Kidney (tissue), 13 donors: ENCODE measurements at regions not wholly inside any gene's neighbourhood (a gene's known extent, or its start where the extent isn't known, plus 50 kb on each side); places are given as distances from the start of the nearest gene placed in this dataset.
"Not testable (repeated sequence)": the region's sequence is repeated elsewhere in the genome, so short reads cannot be mapped to it uniquely, and the experiment has no call there.

Experiments
- DNase-seq, 5 donors: peaks; one replicate each; pipeline ENCODE4 v3.0.0-alpha.2; 2013 to 2020
- FAIRE-seq: peaks from 2 replicates; lab custom pipeline; 2012; peaks lifted over from hg19 to GRCh38; lab: Jason Lieb, UNC
- H3K27ac ChIP-seq, 2 donors: one replicate each; pipeline ENCODE4 v1.7.0; 2013; ENCODE audit warnings: low read depth in 2 of 2, low read length in 2 of 2, inconsistent platforms in 1 of 2
- H3K27me3 ChIP-seq: one replicate; pipeline ENCODE4 v1.7.1; 2013; ENCODE audit warnings: low read length, inconsistent platforms; ENCODE audit not compliant: control insufficient read depth, insufficient read depth
- H3K36me3 ChIP-seq, 3 donors: one replicate each; pipeline versions ENCODE4 v1.7.0 to v1.7.1; 2013; ENCODE audit warnings: low read length in 3 of 3, control low read depth in 1 of 3, inconsistent platforms in 1 of 3; ENCODE audit not compliant: insufficient read depth in 3 of 3, control insufficient read depth in 2 of 3
- H3K4me1 ChIP-seq, 3 donors: one replicate each; pipeline versions ENCODE4 v1.7.0 to v1.7.1; 2013; ENCODE audit warnings: low read length in 3 of 3, inconsistent platforms in 1 of 3, low read depth in 1 of 3; ENCODE audit not compliant: control insufficient read depth in 2 of 3, insufficient read depth in 2 of 3
- H3K4me3 ChIP-seq, 3 donors: one replicate each; pipeline versions ENCODE4 v1.7.0 to v1.8.1; 2013; ENCODE audit warnings: low read length in 3 of 3, control low read depth in 1 of 3, inconsistent platforms in 1 of 3
- H3K9ac ChIP-seq, 3 donors: one replicate each; pipeline versions ENCODE4 v1.7.0 to v1.7.1; 2013; ENCODE audit warnings: low read length in 3 of 3, control low read depth in 1 of 3, inconsistent platforms in 1 of 3
- H3K9me3 ChIP-seq, 3 donors: one replicate each; pipeline versions ENCODE4 v1.7.0 to v1.7.1; 2013; ENCODE audit warnings: low read length in 3 of 3, control low read depth in 1 of 3, inconsistent platforms in 1 of 3; ENCODE audit not compliant: control insufficient read depth in 2 of 3, insufficient read depth in 1 of 3
- intact Hi-C: fragments of 100-400 bp; cut with DNase I; formaldehyde crosslinking; loops from one replicate; pipeline ENCODE4 v1.11.1; 2022
- TF ChIP-seq, protein P1 (sequence below): IDR thresholded peaks from 3 replicates; pipeline ENCODE4 v1.5.1; 2012; ENCODE audit warnings: mild to moderate bottlenecking, moderate library complexity, borderline replicate concordance; ENCODE audit not compliant: insufficient read depth; ENCODE audit errors: extremely low read depth
- donor health status: control.
- donor health status: control.
- donor health status: control.
- donor health status: control.
- donor health status: control.
- donor health status: DM: yes; HTN: yes; CAD: no.
- donor health status: Normal renal cell carcinoma (clear cell type).

DNA sequence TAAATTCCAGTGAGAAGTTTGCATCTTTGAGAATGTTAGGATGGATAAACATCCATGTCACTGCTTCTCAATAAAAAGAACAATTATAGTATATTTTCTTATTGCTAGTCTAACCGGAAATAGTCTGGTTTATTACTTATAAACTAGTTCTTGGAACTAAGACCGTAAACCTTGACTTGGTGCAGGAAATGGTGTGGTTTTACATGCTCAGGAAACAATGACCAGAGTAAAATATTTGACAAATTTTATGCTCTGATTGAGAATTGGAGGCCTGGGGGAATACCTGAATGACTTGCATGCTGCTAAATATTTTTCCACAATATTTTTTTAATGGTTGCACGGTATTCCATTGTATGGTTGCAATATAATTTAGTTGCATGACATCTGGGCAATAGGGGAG is 76.3 kb downstream of the XCL2 start:
- intact Hi-C loops: no loop called here
- DNase-seq (no peak), FAIRE-seq (no peak)
- Histone ChIP-seq H3K9me3 (no peaks in the 10 kb centered on the region), H3K36me3 (no peaks in the 10 kb centered on the region), H3K4me3 (no peak overlapping the region), H3K4me1 (peaks cover 5 to 19% (median 13%) of the 10 kb centered on the region in 3 donors), H3K9ac (no peak overlapping the region), H3K27ac (no peak overlapping the region), H3K27me3 (no peaks in the 10 kb centered on the region)
- TF ChIP-seq, protein P1, sequence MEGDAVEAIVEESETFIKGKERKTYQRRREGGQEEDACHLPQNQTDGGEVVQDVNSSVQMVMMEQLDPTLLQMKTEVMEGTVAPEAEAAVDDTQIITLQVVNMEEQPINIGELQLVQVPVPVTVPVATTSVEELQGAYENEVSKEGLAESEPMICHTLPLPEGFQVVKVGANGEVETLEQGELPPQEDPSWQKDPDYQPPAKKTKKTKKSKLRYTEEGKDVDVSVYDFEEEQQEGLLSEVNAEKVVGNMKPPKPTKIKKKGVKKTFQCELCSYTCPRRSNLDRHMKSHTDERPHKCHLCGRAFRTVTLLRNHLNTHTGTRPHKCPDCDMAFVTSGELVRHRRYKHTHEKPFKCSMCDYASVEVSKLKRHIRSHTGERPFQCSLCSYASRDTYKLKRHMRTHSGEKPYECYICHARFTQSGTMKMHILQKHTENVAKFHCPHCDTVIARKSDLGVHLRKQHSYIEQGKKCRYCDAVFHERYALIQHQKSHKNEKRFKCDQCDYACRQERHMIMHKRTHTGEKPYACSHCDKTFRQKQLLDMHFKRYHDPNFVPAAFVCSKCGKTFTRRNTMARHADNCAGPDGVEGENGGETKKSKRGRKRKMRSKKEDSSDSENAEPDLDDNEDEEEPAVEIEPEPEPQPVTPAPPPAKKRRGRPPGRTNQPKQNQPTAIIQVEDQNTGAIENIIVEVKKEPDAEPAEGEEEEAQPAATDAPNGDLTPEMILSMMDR: no peak

- TF ChIP-seq, protein P1: no peak
- FAIRE-seq (no peak), DNase-seq (no peak)
- Histone ChIP-seq H3K9ac (no peak overlapping the region), H3K4me1 (peaks cover 5 to 19% (median 13%) of the 10 kb centered on the region in 3 donors), H3K27ac (no peak overlapping the region), H3K36me3 (no peaks in the 10 kb centered on the region), H3K4me3 (no peak overlapping the region), H3K27me3 (no peaks in the 10 kb centered on the region), H3K9me3 (no peaks in the 10 kb centered on the region)
- intact Hi-C loops: no loop called here
Measured at GRCh38 chr1:168466714-168467131, 77.1 kb downstream of the XCL2 start.

DNA sequence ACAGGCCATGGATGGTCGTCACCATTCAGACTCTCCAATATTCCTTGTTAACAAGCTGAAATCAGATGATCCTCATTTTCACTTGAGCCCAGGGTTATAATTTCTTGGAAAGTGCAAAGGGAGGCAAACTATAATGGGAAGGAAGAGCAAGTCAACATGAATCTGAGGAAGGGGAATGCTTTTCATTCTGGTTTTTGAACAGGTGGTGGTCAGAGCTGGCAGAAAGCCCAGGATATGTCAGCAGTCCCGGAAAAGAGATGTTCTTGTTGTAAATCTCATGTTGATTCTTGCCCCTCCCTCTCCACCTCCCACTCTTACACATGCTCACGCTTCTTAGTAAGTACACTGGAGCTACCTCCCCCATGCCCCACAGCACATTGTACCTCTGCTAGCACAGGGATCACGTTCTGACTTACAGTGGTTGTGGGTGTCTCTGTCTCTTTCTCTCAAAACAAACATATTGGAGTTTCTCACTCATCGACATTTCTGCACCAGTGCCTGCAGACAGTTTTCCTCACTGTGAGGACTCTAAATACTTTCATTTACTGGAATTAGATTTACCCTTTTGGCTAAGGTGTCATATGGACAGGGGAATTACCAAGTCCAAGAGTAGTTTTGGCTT is 77.6 kb downstream of the XCL2 start:
- FAIRE-seq: no peak
- TF ChIP-seq, protein P1: no peak
- Histone ChIP-seq H3K27ac (no peak overlapping the region), H3K9me3 (peaks cover 0 to 3% (median 0%) of the 10 kb centered on the region in 3 donors), H3K9ac (no peak overlapping the region), H3K27me3 (no peaks in the 10 kb centered on the region), H3K4me1 (peaks cover 5 to 19% (median 13%) of the 10 kb centered on the region in 3 donors), H3K36me3 (no peaks in the 10 kb centered on the region), H3K4me3 (no peak overlapping the region)
- intact Hi-C loops: no loop called here
- peak in 4 of 5 donors; percentile 84 to 94 (median 92) for DNase-seq

DNA sequence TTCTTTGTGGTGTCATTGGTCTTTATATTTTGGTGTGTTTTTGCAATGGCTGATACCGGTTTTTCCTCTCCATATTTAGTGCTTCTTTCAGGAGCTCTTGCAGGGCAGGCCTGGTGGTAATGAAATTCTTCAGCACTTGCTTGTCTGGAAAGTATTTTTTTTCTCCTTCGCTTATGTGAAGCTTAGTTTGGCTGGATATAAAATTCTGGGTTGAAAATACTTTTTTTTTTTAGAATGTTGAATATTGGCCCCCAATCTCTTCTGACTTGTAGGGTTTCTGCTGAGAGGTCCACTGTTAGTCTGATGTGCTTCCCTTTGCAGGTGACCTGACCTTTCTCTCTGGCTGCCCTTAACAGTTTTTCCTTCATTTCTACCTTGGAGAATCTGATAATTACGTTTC is 82.7 kb downstream of the XCL2 start:
- H3K36me3 ChIP-seq, H3K27me3 ChIP-seq, H3K27ac ChIP-seq, H3K4me1 ChIP-seq, DNase-seq, H3K9me3 ChIP-seq, FAIRE-seq, H3K9ac ChIP-seq, H3K4me3 ChIP-seq, intact Hi-C loops: not testable (repeated sequence)

GRCh38 chr1:168457296-168457695 is 86.5 kb downstream of the XCL2 start:
- H3K36me3 ChIP-seq, H3K9ac ChIP-seq, H3K27me3 ChIP-seq, H3K27ac ChIP-seq, DNase-seq, H3K4me3 ChIP-seq, H3K9me3 ChIP-seq, H3K4me1 ChIP-seq, intact Hi-C loops, FAIRE-seq: not testable (repeated sequence)
